ENCODE measurements at regions not wholly inside any gene's neighbourhood (a gene's known extent, or its start where the extent isn't known, plus 50 kb on each side); places are given as distances from the start of the nearest gene placed in this dataset.

GRCh38 chr6:90708206-90708737 is 121.4 kb upstream of the MAP3K7 start:
- no peak for DNase-seq (ENCODE audit: low spot score)
- ATAC-seq (ENCODE audit: low FRiP score) = no peak
- TF ChIP-seq, protein P1, sequence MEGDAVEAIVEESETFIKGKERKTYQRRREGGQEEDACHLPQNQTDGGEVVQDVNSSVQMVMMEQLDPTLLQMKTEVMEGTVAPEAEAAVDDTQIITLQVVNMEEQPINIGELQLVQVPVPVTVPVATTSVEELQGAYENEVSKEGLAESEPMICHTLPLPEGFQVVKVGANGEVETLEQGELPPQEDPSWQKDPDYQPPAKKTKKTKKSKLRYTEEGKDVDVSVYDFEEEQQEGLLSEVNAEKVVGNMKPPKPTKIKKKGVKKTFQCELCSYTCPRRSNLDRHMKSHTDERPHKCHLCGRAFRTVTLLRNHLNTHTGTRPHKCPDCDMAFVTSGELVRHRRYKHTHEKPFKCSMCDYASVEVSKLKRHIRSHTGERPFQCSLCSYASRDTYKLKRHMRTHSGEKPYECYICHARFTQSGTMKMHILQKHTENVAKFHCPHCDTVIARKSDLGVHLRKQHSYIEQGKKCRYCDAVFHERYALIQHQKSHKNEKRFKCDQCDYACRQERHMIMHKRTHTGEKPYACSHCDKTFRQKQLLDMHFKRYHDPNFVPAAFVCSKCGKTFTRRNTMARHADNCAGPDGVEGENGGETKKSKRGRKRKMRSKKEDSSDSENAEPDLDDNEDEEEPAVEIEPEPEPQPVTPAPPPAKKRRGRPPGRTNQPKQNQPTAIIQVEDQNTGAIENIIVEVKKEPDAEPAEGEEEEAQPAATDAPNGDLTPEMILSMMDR (IDR thresholded peaks at IDR 0.05) = no peak

DNA sequence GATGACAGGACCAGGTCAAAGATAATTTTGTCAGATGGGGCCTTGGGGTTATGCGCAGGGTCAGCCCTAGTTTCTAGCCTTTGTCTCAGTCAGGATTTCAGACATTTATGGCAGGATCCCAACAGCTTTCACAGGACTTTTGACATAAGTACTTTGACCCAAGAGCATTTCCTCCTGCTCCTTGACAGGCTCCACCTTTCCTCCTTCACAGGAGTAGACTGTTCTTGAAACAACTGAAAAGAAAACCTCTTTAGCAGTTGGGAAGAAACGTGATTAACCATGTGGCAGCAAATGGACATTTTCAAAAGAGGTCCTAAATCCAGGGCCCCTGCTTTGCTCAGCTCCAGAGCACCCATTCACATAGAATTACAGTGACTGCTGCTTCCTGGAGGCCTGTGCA is 120.4 kb upstream of the MAP3K7 start:
- TF ChIP-seq, protein P1 (IDR thresholded peaks at IDR 0.05) = no peak
- ATAC-seq (ENCODE audit: low FRiP score) (no peak), DNase-seq (ENCODE audit: low spot score) (no peak)

DNA sequence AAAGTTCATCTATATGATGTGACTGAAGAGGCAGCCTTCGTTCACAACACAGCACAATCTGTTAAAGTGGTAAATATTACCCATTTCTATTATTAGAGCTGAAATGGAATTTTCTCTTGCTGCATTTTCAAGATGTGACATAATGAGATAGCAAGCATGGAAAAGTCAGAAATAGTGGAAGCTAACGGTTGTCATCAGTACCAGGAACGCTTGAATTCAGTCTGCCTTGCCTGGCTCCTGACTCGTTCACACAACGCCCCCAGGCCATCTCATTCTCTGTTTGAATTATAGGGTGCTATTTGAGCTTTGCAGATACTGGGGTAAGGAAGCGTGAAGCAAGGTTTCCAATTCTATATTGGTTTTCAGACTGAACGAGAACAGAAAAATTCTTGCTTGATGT is 116.5 kb upstream of the MAP3K7 start:
- TF ChIP-seq, protein P1 (IDR thresholded peaks at IDR 0.05) = no peak
- ATAC-seq (ENCODE audit: low FRiP score) (no peak), DNase-seq (ENCODE audit: low spot score) (no peak)

- ATAC-seq (ENCODE audit: low FRiP score) (no peak), DNase-seq (ENCODE audit: low spot score) (no peak)
- TF ChIP-seq, protein P1 (IDR thresholded peaks at IDR 0.05) = no peak
These were observed 115.1 kb upstream of the MAP3K7 start for GRCh38 chr6:90701926-90702325.

DNA sequence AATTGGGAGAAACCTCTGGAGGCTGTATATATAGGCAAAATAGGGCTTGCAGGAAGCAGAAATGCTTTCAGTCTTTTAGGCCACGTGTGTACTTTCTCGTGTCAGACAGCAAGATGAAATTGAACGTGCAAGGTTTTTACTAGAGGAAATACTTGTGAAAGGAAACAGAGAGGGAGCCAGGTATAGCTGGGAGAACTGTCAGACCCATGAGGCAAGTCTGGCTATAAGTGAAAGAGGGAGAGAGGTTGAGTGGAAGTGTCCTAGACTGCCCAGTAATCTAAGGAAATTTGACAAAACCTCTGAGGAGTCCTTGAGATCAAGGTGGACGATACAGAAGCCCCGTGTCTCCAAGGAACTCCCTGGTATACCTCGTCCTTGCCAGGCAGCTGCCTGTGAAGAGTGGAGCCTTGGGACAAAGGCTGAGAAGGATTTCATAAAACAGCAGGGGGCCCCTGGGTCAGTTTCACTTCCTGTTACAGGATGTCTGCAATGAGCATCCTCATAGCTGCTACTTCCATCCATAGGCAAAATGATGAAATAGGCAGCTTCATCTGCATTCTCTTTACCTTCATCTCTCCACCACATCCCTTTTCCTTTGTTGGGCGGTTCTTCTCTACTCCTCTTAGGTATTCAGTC is 114.4 kb upstream of the MAP3K7 start:
- TF ChIP-seq, protein P1 (IDR thresholded peaks at IDR 0.05) = no peak
- DNase-seq (ENCODE audit: low spot score) = no peak
- ATAC-seq (ENCODE audit: low FRiP score) = no peak

- ATAC-seq (ENCODE audit: low FRiP score) (no peak), DNase-seq (ENCODE audit: low spot score) (no peak)
- TF ChIP-seq, protein P1 (IDR thresholded peaks at IDR 0.05) = no peak
These were observed 108.4 kb upstream of the MAP3K7 start for GRCh38 chr6:90695316-90695715.

GRCh38 chr6:90694802-90695201 is 107.9 kb upstream of the MAP3K7 start:
- ATAC-seq (ENCODE audit: low FRiP score) (no peak), DNase-seq (ENCODE audit: low spot score) (no peak)
- TF ChIP-seq, protein P1 (IDR thresholded peaks at IDR 0.05) = no peak
